Sigmoid colon (tissue), 4 donors: ENCODE measurements at regions not wholly inside any gene's neighbourhood (a gene's known extent, or its start where the extent isn't known, plus 50 kb on each side); places are given as distances from the start of the nearest gene placed in this dataset.

ENCODE experiments used
- EP300 ChIP-seq, 4 donors: sonication (generic); formaldehyde crosslinking; IDR thresholded peaks; one replicate each; pipeline ENCODE4 v1.6.1; 2017; ENCODE audit warnings: antibody characterized with exemption in 4 of 4
- POLR2A ChIP-seq, 2 donors: fragments of 450-650 bp; IDR thresholded peaks; one replicate each; pipeline ENCODE4 v1.6.1; 2016; ENCODE audit warnings: antibody characterized with exemption in 2 of 2, mild to moderate bottlenecking in 2 of 2, moderate library complexity in 2 of 2

DNA sequence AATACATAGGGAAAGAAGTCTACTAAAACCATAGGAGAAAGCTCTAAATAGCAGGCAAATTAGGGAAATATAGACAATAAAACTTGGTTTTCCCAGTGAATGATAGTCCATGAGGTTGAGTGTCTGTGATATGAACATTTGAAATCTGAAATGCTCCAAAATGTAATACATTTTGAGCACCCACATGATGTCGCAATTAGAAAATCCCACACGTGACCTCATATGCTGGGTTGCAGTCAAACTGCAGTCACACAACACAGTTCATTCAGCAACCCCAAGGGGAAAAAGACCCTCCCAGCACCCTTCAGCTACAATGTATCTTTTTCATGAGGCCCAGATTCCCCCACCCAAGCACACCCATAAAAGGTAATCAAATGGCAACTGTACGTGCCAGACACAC lies 155.6 kb downstream of the BTC start:
- TF ChIP-seq EP300 (IDR thresholded peaks at IDR 0.05) (no peak), POLR2A (IDR thresholded peaks at IDR 0.05) (no peak)
